Occipital lobe (tissue), 1 donor: ENCODE measurements at regions not wholly inside any gene's neighbourhood (a gene's known extent, or its start where the extent isn't known, plus 50 kb on each side); places are given as distances from the start of the nearest gene placed in this dataset.

ENCODE experiments used
- DNase-seq: peaks from one replicate; lab custom pipeline; 2025; lab: John Stamatoyannopoulos, UW

- DNase-seq, result no peak
Observed at GRCh38 chr12:45627407-45628069, 102.0 kb upstream of the ARID2 start.

- no peak for DNase-seq
Observed at GRCh38 chr12:45629292-45629691, 100.2 kb upstream of the ARID2 start.

- no peak for DNase-seq
Observed at GRCh38 chr12:45633733-45634132, 95.8 kb upstream of the ARID2 start.

GRCh38 chr12:45634273-45634917 is 95.1 kb upstream of the ARID2 start:
- no peak for DNase-seq

GRCh38 chr12:45637242-45637641 is 92.3 kb upstream of the ARID2 start:
- no peak for DNase-seq

- DNase-seq, result no peak
Observed at GRCh38 chr12:45637706-45638105, 91.8 kb upstream of the ARID2 start.

- no peak for DNase-seq
Observed at GRCh38 chr12:45638386-45638785, 91.1 kb upstream of the ARID2 start.

GRCh38 chr12:45644541-45644940 is 85.0 kb upstream of the ARID2 start:
- no peak for DNase-seq

GRCh38 chr12:45646851-45647581 is 82.5 kb upstream of the ARID2 start:
- DNase-seq, result no peak

GRCh38 chr12:45648070-45648469 is 81.4 kb upstream of the ARID2 start:
- no peak for DNase-seq

- DNase-seq, result no peak
Observed at GRCh38 chr12:45651029-45651428, 78.5 kb upstream of the ARID2 start.

- DNase-seq, result no peak
Observed at GRCh38 chr12:45654002-45654665, 75.4 kb upstream of the ARID2 start.

GRCh38 chr12:45655186-45655585 is 74.3 kb upstream of the ARID2 start:
- no peak for DNase-seq

GRCh38 chr12:45655743-45656142 is 73.8 kb upstream of the ARID2 start:
- no peak for DNase-seq

- DNase-seq, result no peak
Observed at GRCh38 chr12:45658020-45658419, 71.5 kb upstream of the ARID2 start.

- no peak for DNase-seq
Observed at GRCh38 chr12:45660330-45660729, 69.2 kb upstream of the ARID2 start.

- no peak for DNase-seq
Observed at GRCh38 chr12:45663455-45663854, 66.1 kb upstream of the ARID2 start.

- DNase-seq, result no peak
Observed at GRCh38 chr12:45665941-45666340, 63.6 kb upstream of the ARID2 start.

GRCh38 chr12:45666396-45666795 is 63.1 kb upstream of the ARID2 start:
- DNase-seq, result no peak

GRCh38 chr12:45666816-45667215 is 62.7 kb upstream of the ARID2 start:
- no peak for DNase-seq

GRCh38 chr12:45667761-45668160 is 61.7 kb upstream of the ARID2 start:
- no peak for DNase-seq

GRCh38 chr12:45668641-45669040 is 60.9 kb upstream of the ARID2 start:
- no peak for DNase-seq
